ENCODE measurements at regions not wholly inside any gene's neighbourhood (a gene's known extent, or its start where the extent isn't known, plus 50 kb on each side); places are given as distances from the start of the nearest gene placed in this dataset.
"Not testable (repeated sequence)": the region's sequence is repeated elsewhere in the genome, so short reads cannot be mapped to it uniquely, and the experiment has no call there.

GRCh38 chr2:225231900-225232299 lies 167.6 kb upstream of the NYAP2 start:
- Histone ChIP-seq H2AFZ (ENCODE audit: control insufficient read depth, low read length) (no peak overlapping the region), H3K9me1 (ENCODE audit: control insufficient read depth, extremely low read depth, insufficient read depth, low read length) (no peaks in the 10 kb centered on the region), H3K9ac (ENCODE audit: control insufficient read depth, extremely low read depth, insufficient read depth, low read length) (no peak overlapping the region), H3K4me3 (ENCODE audit: control insufficient read depth in 2 of 3, extremely low read depth in 1 of 3, insufficient read depth in 2 of 3, low read depth in 1 of 3, low read length in 3 of 3) (no peak overlapping the region), H3K36me3 (ENCODE audit: control insufficient read depth in 2 of 2, extremely low read depth in 1 of 2, insufficient read depth in 2 of 2, low read length in 2 of 2) (no peaks in the 10 kb centered on the region), H3K4me2 (ENCODE audit: control insufficient read depth, extremely low read depth, insufficient read depth, low read depth, low read length) (no peak overlapping the region), H3K9me3 (ENCODE audit: control insufficient read depth, low read depth, low read length) (no peaks in the 10 kb centered on the region), H3K27me3 (ENCODE audit: control insufficient read depth, extremely low read depth, insufficient read depth, low read length) (no peaks in the 10 kb centered on the region), H3K27ac (ENCODE audit: control insufficient read depth, insufficient read depth, low read length) (no peak overlapping the region), H4K20me1 (ENCODE audit: control insufficient read depth, extremely low read depth, insufficient read depth, low read length) (no peaks in the 10 kb centered on the region), H3K79me2 (ENCODE audit: control insufficient read depth, insufficient read depth, low read length) (no peaks in the 10 kb centered on the region), H3K4me1 (ENCODE audit: control insufficient read depth, extremely low read depth, insufficient read depth, low read length) (no peaks in the 10 kb centered on the region)
- no peak for FAIRE-seq
- dilution Hi-C loops (cut with MboI; ENCODE audit: extremely low pct_ligation_motif_present, low sequenced_read_pairs) = no loop called here
- DNase-seq (ENCODE audit: low read depth, low spot score) = no peak
- no peak for TF ChIP-seq EZH2 (IDR thresholded peaks at IDR 0.05; ENCODE audit: low read length)
- TF ChIP-seq CTCF (optimal IDR thresholded peaks at IDR 0.05 in 1 of 3, IDR thresholded peaks at IDR 0.05 in 1 of 3, conservative IDR thresholded peaks at IDR 0.05 in 1 of 3; ENCODE audit: extremely low read depth in 1 of 3, insufficient read depth in 2 of 3, low read length in 3 of 3) = no peak

- H3K4me1 ChIP-seq (ENCODE audit: control insufficient read depth, extremely low read depth, insufficient read depth, low read length); H4K20me1 ChIP-seq (ENCODE audit: control insufficient read depth, extremely low read depth, insufficient read depth, low read length); H2AFZ ChIP-seq (ENCODE audit: control insufficient read depth, low read length); H3K4me3 ChIP-seq (ENCODE audit: control insufficient read depth in 2 of 3, extremely low read depth in 1 of 3, insufficient read depth in 2 of 3, low read depth in 1 of 3, low read length in 3 of 3); H3K9me1 ChIP-seq (ENCODE audit: control insufficient read depth, extremely low read depth, insufficient read depth, low read length); H3K79me2 ChIP-seq (ENCODE audit: control insufficient read depth, insufficient read depth, low read length); dilution Hi-C loops (cut with MboI; ENCODE audit: extremely low pct_ligation_motif_present, low sequenced_read_pairs); DNase-seq (ENCODE audit: low read depth, low spot score); H3K9me3 ChIP-seq (ENCODE audit: control insufficient read depth, low read depth, low read length); H3K9ac ChIP-seq (ENCODE audit: control insufficient read depth, extremely low read depth, insufficient read depth, low read length); FAIRE-seq; H3K27ac ChIP-seq (ENCODE audit: control insufficient read depth, insufficient read depth, low read length); H3K4me2 ChIP-seq (ENCODE audit: control insufficient read depth, extremely low read depth, insufficient read depth, low read depth, low read length); H3K36me3 ChIP-seq (ENCODE audit: control insufficient read depth in 2 of 2, extremely low read depth in 1 of 2, insufficient read depth in 2 of 2, low read length in 2 of 2); H3K27me3 ChIP-seq (ENCODE audit: control insufficient read depth, extremely low read depth, insufficient read depth, low read length): not testable (repeated sequence)
Observed at GRCh38 chr2:225229346-225229745, 170.2 kb upstream of the NYAP2 start.

GRCh38 chr2:225226441-225226840 lies 173.1 kb upstream of the NYAP2 start:
- TF ChIP-seq EZH2 (IDR thresholded peaks at IDR 0.05; ENCODE audit: low read length) (no peak), CTCF (optimal IDR thresholded peaks at IDR 0.05 in 1 of 3, IDR thresholded peaks at IDR 0.05 in 1 of 3, conservative IDR thresholded peaks at IDR 0.05 in 1 of 3; ENCODE audit: extremely low read depth in 1 of 3, insufficient read depth in 2 of 3, low read length in 3 of 3) (no peak)

More at GRCh38 chr2:225226441-225226840, 173.1 kb upstream of the NYAP2 start:
- H3K9ac ChIP-seq (ENCODE audit: control insufficient read depth, extremely low read depth, insufficient read depth, low read length) = no peak overlapping the region
- no peak for DNase-seq (ENCODE audit: low read depth, low spot score)
- no peaks in the 10 kb centered on the region for H3K27me3 ChIP-seq (ENCODE audit: control insufficient read depth, extremely low read depth, insufficient read depth, low read length)
- no peaks in the 10 kb centered on the region for H3K36me3 ChIP-seq (ENCODE audit: control insufficient read depth in 2 of 2, extremely low read depth in 1 of 2, insufficient read depth in 2 of 2, low read length in 2 of 2)
- H3K9me1 ChIP-seq (ENCODE audit: control insufficient read depth, extremely low read depth, insufficient read depth, low read length) = no peaks in the 10 kb centered on the region
- dilution Hi-C loops (cut with MboI; ENCODE audit: extremely low pct_ligation_motif_present, low sequenced_read_pairs) = no loop called here
- H2AFZ ChIP-seq (ENCODE audit: control insufficient read depth, low read length) = no peak overlapping the region
- FAIRE-seq = no peak
- H3K9me3 ChIP-seq (ENCODE audit: control insufficient read depth, low read depth, low read length) = no peaks in the 10 kb centered on the region
- H3K4me3 ChIP-seq (ENCODE audit: control insufficient read depth in 2 of 3, extremely low read depth in 1 of 3, insufficient read depth in 2 of 3, low read depth in 1 of 3, low read length in 3 of 3) = no peak overlapping the region
- H3K27ac ChIP-seq (ENCODE audit: control insufficient read depth, insufficient read depth, low read length) = no peak overlapping the region
- no peaks in the 10 kb centered on the region for H4K20me1 ChIP-seq (ENCODE audit: control insufficient read depth, extremely low read depth, insufficient read depth, low read length)
- H3K4me1 ChIP-seq (ENCODE audit: control insufficient read depth, extremely low read depth, insufficient read depth, low read length) = no peaks in the 10 kb centered on the region
- no peaks in the 10 kb centered on the region for H3K79me2 ChIP-seq (ENCODE audit: control insufficient read depth, insufficient read depth, low read length)
- no peak overlapping the region for H3K4me2 ChIP-seq (ENCODE audit: control insufficient read depth, extremely low read depth, insufficient read depth, low read depth, low read length)

Data from keratinocyte (primary cell).